SK-N-SH (cell line): ENCODE measurements at regions not wholly inside any gene's neighbourhood (a gene's known extent, or its start where the extent isn't known, plus 50 kb on each side); places are given as distances from the start of the nearest gene placed in this dataset.
"Not testable (repeated sequence)": the region's sequence is repeated elsewhere in the genome, so short reads cannot be mapped to it uniquely, and the experiment has no call there.

ENCODE experiments used
- CTCF ChIP-seq: fragments of 200-600 bp; sonication (generic); IDR thresholded peaks from 2 replicates; pipeline ENCODE4 v1.6.1; 2017; ENCODE audit warnings: antibody characterized with exemption, mild to moderate bottlenecking, moderate library complexity
- MAX ChIP-seq: IDR thresholded peaks from 2 replicates; pipeline ENCODE4 v1.4.0; 2012; ENCODE audit warnings: low read depth
- RCOR1 ChIP-seq: fragments of 150-350 bp; IDR thresholded peaks from 2 replicates; pipeline ENCODE4 v1.6.1; 2017; ENCODE audit warnings: antibody characterized with exemption, low read length

- TF ChIP-seq RCOR1, MAX, CTCF: not testable (repeated sequence)
These were observed 1473.5 kb upstream of the ACVR2A start for GRCh38 chr2:146371364-146371763.
